ENCODE measurements at regions not wholly inside any gene's neighbourhood (a gene's known extent, or its start where the extent isn't known, plus 50 kb on each side); places are given as distances from the start of the nearest gene placed in this dataset.

DNA sequence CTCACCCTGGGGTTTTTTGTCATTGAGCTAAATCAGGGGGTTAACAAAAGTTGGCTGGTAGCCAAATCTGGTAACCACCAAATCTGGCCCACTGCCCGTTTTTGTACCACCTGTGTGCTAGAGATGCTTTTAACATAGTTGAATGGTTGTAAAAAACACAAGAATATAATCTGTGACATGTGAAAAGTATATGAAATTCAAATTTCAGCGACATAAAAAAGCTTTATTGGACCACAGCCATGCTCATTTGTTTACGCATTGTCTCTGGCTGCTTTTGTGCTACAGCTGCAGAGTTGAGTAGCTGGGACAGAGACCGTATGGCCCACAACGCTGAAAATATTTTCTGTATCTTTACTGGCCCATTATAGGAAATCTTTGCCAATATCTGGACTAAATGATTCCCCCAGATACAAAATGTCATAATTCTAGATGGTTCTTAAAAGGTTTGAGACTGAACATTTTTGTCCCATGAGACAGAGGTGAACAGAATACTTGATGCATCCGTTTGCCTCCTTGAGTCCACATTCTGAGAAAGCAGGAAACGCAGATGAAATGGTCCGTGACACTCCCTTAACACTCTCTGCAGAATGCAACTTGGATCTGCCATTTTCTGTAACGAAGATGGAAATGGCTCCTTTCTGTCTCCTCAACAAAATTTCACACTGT, 120.9 kb upstream of the PDZRN3 start:
- peak; percentile 37 for DNase-seq

GRCh38 chr3:73743551-73743950, 118.8 kb upstream of the PDZRN3 start:
- DNase-seq = no peak

DNA sequence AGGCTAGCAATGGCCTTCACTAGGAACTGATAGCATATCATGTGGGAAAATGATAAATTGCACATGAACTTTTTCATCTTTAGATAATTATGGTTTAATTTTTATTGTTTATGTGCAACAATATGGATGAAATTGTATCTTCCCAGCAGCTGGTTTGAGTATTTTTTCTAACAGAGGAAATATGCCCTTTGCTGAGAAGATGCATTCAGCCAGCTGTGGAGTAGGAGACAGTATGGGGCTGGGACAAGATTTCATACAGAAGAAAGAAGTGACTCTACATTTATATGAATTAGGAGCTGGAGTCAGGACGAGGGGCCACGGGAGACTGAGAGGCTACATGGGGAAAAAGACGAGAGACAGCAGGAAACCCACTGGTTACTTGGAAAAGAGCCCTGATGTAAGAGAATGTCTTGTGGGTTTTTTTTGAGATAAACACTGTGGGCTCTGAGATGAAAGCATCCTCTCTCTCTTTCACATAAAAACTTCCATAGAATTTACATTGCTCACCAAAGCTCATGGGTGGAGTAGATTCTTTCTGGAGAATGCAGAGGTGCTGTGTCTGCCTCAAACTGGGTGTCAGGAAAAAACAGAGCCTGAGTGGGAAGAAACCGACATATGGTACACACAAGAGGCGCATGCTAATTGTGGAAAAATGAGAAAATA, 115.2 kb upstream of the PDZRN3 start:
- DNase-seq = no peak

GRCh38 chr3:73738711-73739110, 114.0 kb upstream of the PDZRN3 start:
- DNase-seq = no peak

DNA sequence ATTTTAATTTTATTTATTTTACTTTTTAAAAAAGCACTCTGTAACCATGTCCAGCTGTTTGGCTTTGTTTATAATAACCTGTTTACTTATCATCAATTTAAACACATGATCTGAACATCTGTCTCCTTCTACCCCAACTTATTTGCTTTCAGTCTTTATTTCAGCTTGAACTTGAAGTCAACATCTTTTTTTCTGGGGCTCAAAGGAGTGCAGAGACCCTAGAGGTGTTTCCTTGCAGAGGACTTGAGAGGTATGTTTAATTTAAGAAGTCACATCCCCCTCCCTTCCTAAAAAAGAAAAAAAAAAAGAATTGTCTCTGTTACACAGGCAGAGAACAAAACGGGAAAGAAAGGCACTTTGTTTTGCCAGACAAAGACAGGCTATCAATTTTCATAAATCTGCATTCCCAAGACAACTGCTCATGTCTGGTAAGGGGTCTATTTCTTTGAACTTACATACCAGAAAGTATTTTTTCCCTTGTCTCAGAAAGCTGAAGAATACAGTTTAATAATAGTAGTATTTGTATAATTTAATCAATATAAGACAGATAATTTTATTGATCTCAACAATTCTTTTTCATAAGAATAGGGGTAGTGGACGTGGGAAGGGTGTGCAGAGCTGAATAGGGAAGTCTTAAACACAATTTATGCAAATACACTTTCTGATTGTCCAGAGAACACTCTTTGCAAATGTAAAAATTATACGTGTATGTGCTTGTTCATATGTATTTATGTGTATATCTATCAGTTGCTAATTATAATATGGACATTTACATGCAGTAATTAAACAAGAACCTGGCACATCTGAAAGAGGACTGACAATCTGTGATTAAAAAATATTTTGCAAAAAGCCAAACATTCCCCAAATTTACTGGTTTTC, 109.7 kb upstream of the PDZRN3 start:
- DNase-seq = no peak

GRCh38 chr3:73733746-73734145, 109.0 kb upstream of the PDZRN3 start:
- no peak for DNase-seq

DNA sequence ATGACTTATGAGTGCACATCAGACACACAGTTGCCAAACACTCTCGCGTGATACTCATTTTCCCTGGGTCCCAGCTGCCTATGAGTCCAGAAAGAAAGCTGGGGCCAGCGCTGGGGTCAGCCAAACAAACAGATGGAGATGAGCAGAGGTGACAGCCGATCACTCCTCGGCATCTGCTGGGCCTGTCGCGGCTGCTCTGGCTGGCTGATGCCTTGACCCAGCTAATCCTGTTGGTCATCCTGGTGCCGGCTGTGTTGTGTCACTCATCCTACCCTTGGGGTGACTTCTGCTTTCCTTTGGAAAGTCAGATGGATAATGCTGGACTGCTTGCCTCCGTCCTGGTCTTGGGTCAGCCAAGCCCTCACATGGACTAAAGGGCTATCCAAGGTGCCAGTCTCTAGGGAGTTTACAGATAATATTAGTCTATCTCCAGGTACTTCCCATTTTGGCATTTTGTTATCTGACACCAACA, 105.3 kb upstream of the PDZRN3 start:
- DNase-seq = no peak

DNA sequence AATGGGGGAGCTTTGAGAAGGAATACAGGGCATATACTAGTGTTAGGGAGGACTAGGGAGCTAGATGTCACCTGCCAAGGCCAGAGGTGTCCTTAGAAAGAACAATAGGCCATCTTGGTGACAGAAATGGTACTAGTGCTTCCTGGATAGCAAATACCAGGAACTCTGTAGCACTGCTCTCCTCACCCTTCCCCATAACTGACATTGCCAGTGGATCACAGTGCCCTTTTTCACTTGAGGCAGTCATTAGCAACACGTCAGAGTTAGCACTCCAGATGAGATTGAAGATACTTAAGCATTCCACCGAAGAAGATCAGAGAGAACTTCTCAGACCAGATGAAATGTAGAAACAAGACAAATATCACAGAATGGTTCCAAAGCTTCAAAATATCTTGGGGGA, 103.1 kb upstream of the PDZRN3 start:
- no peak for DNase-seq

DNA sequence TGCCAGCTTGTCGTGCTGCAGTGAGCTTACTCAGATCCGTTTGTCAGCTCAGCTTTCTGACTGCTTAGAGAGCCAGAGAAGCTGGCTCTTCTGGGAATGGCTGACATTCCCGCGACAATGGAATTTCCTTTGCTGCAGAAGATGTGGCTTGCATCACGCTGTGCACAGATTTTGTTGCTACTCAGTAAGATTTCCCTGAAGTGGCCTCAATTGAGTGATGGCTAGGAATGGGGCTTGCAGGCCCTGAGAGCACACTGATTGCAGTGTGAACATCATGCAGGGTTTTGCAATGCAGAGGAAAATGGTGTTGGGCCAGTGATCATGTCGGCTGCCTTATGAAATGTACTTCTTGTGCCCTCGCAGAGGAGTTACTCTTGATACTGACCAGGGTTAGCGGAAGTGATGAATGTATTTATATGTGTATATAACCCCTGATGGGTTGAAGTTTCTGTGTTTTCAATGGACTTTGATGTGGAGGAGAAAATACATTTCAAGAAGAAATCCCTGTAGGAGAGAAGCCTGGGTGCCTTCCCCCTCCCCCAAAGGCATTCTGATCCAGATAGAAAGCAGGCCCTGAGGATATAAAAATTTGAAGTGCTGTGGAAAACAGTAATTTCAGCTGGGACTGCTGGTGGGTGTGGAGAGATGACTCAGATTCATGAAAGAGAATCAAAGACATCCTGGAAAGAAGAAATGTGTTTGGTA, 102.5 kb upstream of the PDZRN3 start:
- DNase-seq = peak; percentile 77

- no peak for DNase-seq
These were observed 98.9 kb upstream of the PDZRN3 start for GRCh38 chr3:73723596-73723995.

GRCh38 chr3:73719861-73720260, 95.1 kb upstream of the PDZRN3 start:
- DNase-seq = no peak

DNA sequence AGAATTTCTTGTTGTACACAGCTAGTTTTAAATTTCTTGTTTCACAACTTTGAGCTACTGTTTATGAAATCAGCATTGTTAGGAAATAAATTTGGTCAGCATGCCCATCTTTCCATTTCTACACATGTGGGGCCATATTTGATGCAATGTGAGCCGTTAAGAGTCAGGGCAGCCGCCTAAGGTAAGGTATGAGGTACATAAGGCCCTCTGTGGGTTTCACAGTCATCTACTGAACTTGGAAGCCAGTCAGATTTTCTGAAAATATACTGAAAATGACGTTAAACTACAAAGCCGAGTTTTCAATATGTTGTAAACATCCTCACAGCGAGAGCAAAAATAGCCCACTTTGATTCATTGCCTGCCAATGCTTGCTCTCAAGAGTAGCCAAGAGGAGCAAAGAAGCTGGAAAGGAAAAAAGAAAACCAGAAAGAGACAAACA, 94.7 kb upstream of the PDZRN3 start:
- DNase-seq = no peak

DNA sequence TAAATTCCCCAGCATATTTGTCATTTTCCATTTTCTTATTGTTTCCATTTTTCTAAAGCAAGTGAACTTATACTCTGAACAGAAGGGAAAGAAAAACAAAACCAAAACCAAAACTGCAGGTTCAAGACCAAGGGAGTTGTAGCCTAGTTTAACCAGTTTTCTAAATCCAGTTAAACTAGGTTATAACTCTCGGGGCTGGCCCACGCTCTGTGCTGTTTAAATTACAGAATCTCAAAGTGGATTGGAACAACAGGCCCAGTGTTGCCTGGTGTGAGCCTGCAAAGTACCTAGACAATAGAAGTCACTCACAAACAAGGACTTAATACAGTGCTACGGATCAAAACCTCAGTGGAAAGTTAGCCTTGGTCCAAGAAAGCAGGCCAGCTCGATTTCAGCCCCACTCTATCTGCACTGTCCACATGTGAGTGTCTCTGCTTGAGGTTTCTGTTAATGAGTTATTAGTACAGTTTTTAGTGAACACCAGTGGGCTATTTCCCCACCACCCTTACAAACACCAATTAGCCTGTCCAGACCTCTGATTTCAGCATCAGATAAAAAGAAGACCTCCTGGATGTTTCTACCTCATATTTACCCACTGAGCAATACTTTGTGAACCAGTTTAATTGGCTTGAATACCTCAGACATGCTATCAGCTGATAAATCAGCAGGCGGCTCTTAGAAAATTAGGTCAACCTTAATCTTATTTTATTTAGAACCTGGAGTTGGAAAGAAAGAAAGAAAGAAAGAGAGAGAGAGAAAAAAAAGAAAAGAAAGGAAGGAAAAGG, 93.8 kb upstream of the PDZRN3 start:
- no peak for DNase-seq

DNA sequence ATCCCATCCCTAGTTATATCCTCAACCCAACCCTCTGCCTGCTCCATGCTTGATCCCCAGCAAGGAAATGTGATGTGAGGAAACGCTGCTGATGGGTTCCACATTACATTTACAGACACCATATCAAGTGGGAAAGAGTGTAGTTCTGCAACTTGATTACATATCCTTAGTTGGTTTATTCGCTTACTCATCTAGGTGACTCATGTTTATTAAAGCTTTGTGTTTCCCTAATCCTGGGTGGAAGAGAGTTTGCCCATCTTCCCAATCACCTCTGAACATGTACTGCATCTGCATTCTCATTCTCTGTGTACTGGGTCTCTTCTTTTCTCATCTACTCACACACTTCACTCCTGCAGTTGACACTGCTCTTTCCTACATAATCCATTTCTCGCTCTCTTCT, 91.7 kb upstream of the PDZRN3 start:
- no peak for DNase-seq

DNA sequence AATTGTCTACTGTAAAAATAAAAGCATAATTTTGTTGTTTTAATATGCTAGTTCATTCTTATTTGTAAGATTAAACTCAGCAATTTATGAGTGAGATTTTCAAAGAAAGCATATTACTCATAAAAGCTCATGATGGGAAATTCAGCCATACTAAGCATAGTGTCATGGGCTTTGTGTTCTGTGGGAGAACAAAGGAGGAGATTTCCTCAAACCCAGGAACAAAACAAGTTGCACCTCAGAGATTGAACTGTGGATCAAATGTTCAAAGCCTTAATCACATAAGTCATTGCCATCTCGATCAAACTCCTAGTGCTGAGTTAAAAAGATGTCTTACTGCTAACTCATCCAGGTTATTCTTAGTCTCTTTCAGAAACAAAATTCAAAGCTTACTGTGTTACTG, 85.6 kb upstream of the PDZRN3 start:
- DNase-seq = no peak

GRCh38 chr3:73709712-73710111, 85.0 kb upstream of the PDZRN3 start:
- no peak for DNase-seq

DNA sequence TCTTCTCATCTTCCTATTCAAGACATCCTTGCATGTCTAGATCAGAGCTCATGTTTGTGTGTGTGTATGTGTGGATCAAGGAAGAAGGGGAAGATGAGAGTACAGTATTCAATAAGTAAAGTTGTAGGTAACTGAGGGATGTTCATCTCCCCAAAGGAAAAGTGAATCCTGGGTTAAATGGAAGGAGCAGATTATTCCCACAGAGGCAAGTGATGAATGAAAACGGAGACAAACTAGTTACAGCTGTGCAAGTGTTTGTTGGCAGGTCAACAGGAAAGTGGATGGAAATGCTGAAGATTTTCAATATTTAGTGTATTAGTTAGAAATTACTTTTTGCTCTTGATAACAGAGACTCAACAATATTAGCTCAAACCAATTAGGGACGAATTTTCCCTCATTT, 84.2 kb upstream of the PDZRN3 start:
- no peak for DNase-seq

DNA sequence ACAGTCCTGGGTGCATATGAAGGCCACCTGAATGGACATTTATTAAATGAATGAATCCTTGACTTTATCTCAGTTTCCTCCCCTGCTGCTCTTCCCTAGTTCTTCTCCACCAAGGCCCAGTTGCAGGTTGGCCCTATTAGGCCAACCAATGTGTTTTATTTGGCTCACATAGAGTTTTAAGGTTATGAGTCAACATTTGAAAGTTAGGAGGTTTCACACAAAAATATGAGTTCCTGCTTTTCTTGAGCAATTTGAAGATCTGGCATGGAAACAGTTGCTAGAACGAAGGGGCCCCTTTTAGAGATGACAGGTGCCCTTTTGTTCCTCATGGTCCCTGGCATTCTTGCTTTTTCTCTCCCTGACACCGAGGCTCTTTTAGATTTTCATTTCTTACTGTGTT, 83.0 kb upstream of the PDZRN3 start:
- DNase-seq = no peak

- no peak for DNase-seq
These were observed 82.0 kb upstream of the PDZRN3 start for GRCh38 chr3:73706771-73707170.

DNA sequence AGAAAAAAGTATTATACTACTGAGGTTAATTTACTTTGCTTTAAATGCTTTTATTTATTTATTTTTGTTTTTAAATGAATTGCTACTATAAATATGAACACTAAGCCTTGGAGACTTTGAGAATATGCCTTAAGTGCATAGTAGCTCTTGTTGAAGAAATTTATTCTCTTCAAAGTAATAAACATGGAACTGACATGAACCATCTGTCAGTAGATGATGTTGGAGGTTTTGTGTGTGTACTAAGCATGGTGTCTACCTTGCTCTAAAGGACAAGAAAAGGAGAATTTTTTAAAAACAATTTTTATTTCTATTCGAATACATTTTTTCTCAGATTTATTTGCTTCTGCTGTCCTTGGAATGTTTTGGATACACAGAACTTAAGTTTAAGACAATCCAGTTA, 81.1 kb upstream of the PDZRN3 start:
- DNase-seq = peak; percentile 36

GRCh38 chr3:73699327-73699726, 74.6 kb upstream of the PDZRN3 start:
- no peak for DNase-seq
